HepG2 (cell line): ENCODE measurements at regions not wholly inside any gene's neighbourhood (a gene's known extent, or its start where the extent isn't known, plus 50 kb on each side); places are given as distances from the start of the nearest gene placed in this dataset.

Experiments used
- ATAC-seq: fragments of 200-7000 bp; cut with Tn5 transposase; 3 replicates; pipeline ENCODE4 v1.9.1; 2020; ENCODE audit warnings: mild to moderate bottlenecking, moderate library complexity
- BruUV-seq: library from RNA; stranded (reverse); fragments of 400-500 nt; replicated peaks from 2 replicates; lab custom pipeline; 2021; lab: Mats Ljungman, UMichigan
- CTCF ChIA-PET: fragments of 300-600 bp; formaldehyde crosslinking; extraction: SDS; loops from one replicate; lab custom pipeline; 2021; ENCODE audit warnings: low total read pairs, inconsistent platforms, low intra/inter-chr PET ratio; lab: Yijun Ruan, JAX
- POLR2A ChIA-PET: fragments of 350-600 bp; sonication (Branson Sonifier 250); formaldehyde crosslinking; loops from one replicate; lab custom pipeline; 2020; ENCODE audit warnings: antibody characterized with exemption, inconsistent platforms; lab: Yijun Ruan, JAX
- DNase-seq: peaks from one replicate; pipeline ENCODE4 v3.0.0-alpha.2; 2015; ENCODE audit warnings: low spot score
- FAIRE-seq: peaks from 3 replicates; lab custom pipeline; 2011; peaks lifted over from hg19 to GRCh38; lab: Jason Lieb, UNC
- H2AFZ ChIP-seq: one replicate; pipeline ENCODE4 v1.6.1; 2011; ENCODE audit warnings: low read length, inconsistent platforms
- H3K27ac ChIP-seq: fragments of 300-600 bp; 3 replicates; pipeline ENCODE4 v1.8.0; 2011; ENCODE audit warnings: mixed run types, mild to moderate bottlenecking, mixed read lengths, low read length, inconsistent platforms; ENCODE audit not compliant: insufficient read depth; ENCODE audit errors: extremely low read length
- H3K27me3 ChIP-seq, 2 experiments: fragments of 200-600 bp in 1 of 2; 2 replicates in 1 of 2; 3 replicates in 1 of 2; pipeline versions ENCODE4 v1.6.0 to v1.8.0; 2011; ENCODE audit warnings: low read length in 2 of 2, mild to moderate bottlenecking in 2 of 2, moderate library complexity in 2 of 2, inconsistent platforms in 1 of 2; ENCODE audit not compliant: insufficient read depth in 2 of 2, control insufficient read depth in 1 of 2
- H3K36me3 ChIP-seq, 2 experiments: fragments of 200-600 bp in 1 of 2; replicated peaks in 1 of 2; 2 replicates in 1 of 2; 3 replicates in 1 of 2; pipeline versions ENCODE4 v1.5.1 to v1.8.0; 2011; ENCODE audit warnings: low read length in 2 of 2, inconsistent platforms in 1 of 2; ENCODE audit not compliant: insufficient read depth in 2 of 2, control insufficient read depth in 1 of 2
- H3K4me1 ChIP-seq: 2 replicates; pipeline ENCODE4 v1.5.1; 2012; ENCODE audit warnings: low read length, inconsistent platforms; ENCODE audit not compliant: insufficient read depth
- H3K4me2 ChIP-seq: 2 replicates; pipeline ENCODE4 v1.6.0; 2011; ENCODE audit warnings: low read depth, low read length, inconsistent platforms
- H3K4me3 ChIP-seq, 3 experiments: fragments of 200-600 bp in 1 of 3; sonication (generic), shearing (Covaris generic) in 1 of 3; replicated peaks in 1 of 3; 2 replicates each; pipeline ENCODE4 v1.5.1; 2011 to 2016; ENCODE audit warnings: low read length in 3 of 3, inconsistent platforms in 2 of 3, low read depth in 2 of 3, mild to moderate bottlenecking in 2 of 3, control low read depth in 1 of 3, mixed read lengths in 1 of 3; ENCODE audit not compliant: insufficient read depth in 1 of 3
- H3K79me2 ChIP-seq: one replicate; pipeline ENCODE4 v1.6.1; 2011; ENCODE audit warnings: low read length, inconsistent platforms; ENCODE audit not compliant: insufficient read depth
- H3K9ac ChIP-seq: 2 replicates; pipeline ENCODE4 v1.6.0; 2011; ENCODE audit warnings: mild to moderate bottlenecking, low read depth, low read length, inconsistent platforms; ENCODE audit not compliant: insufficient read depth
- H3K9me3 ChIP-seq: 2 replicates; pipeline ENCODE4 v1.5.1; 2012; ENCODE audit warnings: mild to moderate bottlenecking, low read length
- H4K20me1 ChIP-seq: 2 replicates; pipeline ENCODE4 v1.6.0; 2011; ENCODE audit warnings: inconsistent platforms, mild to moderate bottlenecking, low read length, moderate library complexity; ENCODE audit not compliant: insufficient read depth
- DMAP1 ChIP-seq: IDR thresholded peaks from 2 replicates; pipeline ENCODE4 v1.6.1; 2016
- GTF3A ChIP-seq: sonication (generic); formaldehyde crosslinking; conservative IDR thresholded peaks from 2 replicates; pipeline ENCODE4 v1.4.0; 2020; ENCODE audit warnings: mild to moderate bottlenecking, missing genetic modification reagents
- KDM2A ChIP-seq: sonication (generic); formaldehyde crosslinking; IDR thresholded peaks from 2 replicates; pipeline ENCODE4 v1.4.0; 2020; ENCODE audit warnings: low read depth, missing genetic modification reagents, borderline replicate concordance
- NFE2 ChIP-seq: sonication (generic); formaldehyde crosslinking; IDR thresholded peaks from 2 replicates; pipeline ENCODE4 v1.4.0; 2020; ENCODE audit warnings: missing genetic modification reagents
- NPAS2 ChIP-seq: sonication (generic); formaldehyde crosslinking; IDR thresholded peaks from 2 replicates; pipeline ENCODE4 v1.8.0; 2022; ENCODE audit warnings: mild to moderate bottlenecking, missing genetic modification reagents, borderline replicate concordance
- PCBP1 ChIP-seq: fragments of 200-400 bp; formaldehyde crosslinking; IDR thresholded peaks from 2 replicates; pipeline ENCODE4 v1.6.1; 2017; ENCODE audit warnings: mild to moderate bottlenecking, low read depth, low read length, borderline replicate concordance
- SMAD9 ChIP-seq: sonication (generic); formaldehyde crosslinking; IDR thresholded peaks from 2 replicates; pipeline ENCODE4 v1.5.1; 2020; ENCODE audit warnings: mild to moderate bottlenecking, missing genetic modification reagents
- TAF1 ChIP-seq: sonication (generic); formaldehyde crosslinking; IDR thresholded peaks from 2 replicates; pipeline ENCODE4 v1.4.0; 2020; ENCODE audit warnings: missing genetic modification reagents
- TEAD3 ChIP-seq: optimal IDR thresholded peaks from 2 replicates; pipeline ENCODE3; 2016; ENCODE audit warnings: borderline replicate concordance
- ZBTB1 ChIP-seq: sonication (generic); formaldehyde crosslinking; IDR thresholded peaks from 2 replicates; pipeline ENCODE4 v1.4.0; 2020; ENCODE audit warnings: missing genetic modification reagents, borderline replicate concordance
- ZNF329 ChIP-seq: sonication (generic); formaldehyde crosslinking; IDR thresholded peaks from 2 replicates; pipeline ENCODE4 v1.9.0; 2021; ENCODE audit warnings: low read depth, mild to moderate bottlenecking, missing genetic modification reagents
- ZNF431 ChIP-seq: sonication (generic); formaldehyde crosslinking; IDR thresholded peaks from 2 replicates; pipeline ENCODE4 v1.9.0; 2022; ENCODE audit warnings: missing genetic modification reagents, low read depth, mild to moderate bottlenecking, borderline replicate concordance
- ZNF569 ChIP-seq: sonication (generic); formaldehyde crosslinking; IDR thresholded peaks from 2 replicates; pipeline ENCODE4 v1.5.0; 2020; ENCODE audit warnings: mild to moderate bottlenecking, missing genetic modification reagents, moderate library complexity, borderline replicate concordance
- ZNF615 ChIP-seq: sonication (generic); formaldehyde crosslinking; IDR thresholded peaks from 2 replicates; pipeline ENCODE4 v1.5.0; 2020; ENCODE audit warnings: mild to moderate bottlenecking, missing genetic modification reagents, borderline replicate concordance
- ZNF672 ChIP-seq: sonication (generic); formaldehyde crosslinking; IDR thresholded peaks from 2 replicates; pipeline ENCODE4 v1.8.1; 2022; ENCODE audit warnings: missing genetic modification reagents
- WGBS: methylation state at CpG from one replicate; pipeline ENCODE4 v1.1.6; 2017; ENCODE audit warnings: low lambda C conversion rate; 5-methylcytosine and 5-hydroxymethylcytosine counted together
- in situ Hi-C: cut with HindIII; loops from 2 replicates; pipeline ENCODE4 v1.10.0; 2017; ENCODE audit warnings: low pct_unique_long_range_greater_than_20kb; ENCODE audit not compliant: extremely low pct_ligation_motif_present
- intact Hi-C: fragments of 100-400 bp; cut with micrococcal nuclease; formaldehyde crosslinking; loops from one replicate; pipeline ENCODE4 v1.10.0; 2022; ENCODE audit not compliant: unreplicated experiment
- TF ChIP-seq, protein P1 (sequence below): sonication (generic); formaldehyde crosslinking; IDR thresholded peaks from 2 replicates; pipeline ENCODE4 v1.4.0; 2020; ENCODE audit warnings: low read depth, mild to moderate bottlenecking, missing genetic modification reagents
- TF ChIP-seq, protein P2 (sequence below): IDR thresholded peaks from 2 replicates; pipeline ENCODE4 v1.6.1; 2016; ENCODE audit warnings: missing compliant biosample characterization, missing genetic modification reagents, borderline replicate concordance

DNA sequence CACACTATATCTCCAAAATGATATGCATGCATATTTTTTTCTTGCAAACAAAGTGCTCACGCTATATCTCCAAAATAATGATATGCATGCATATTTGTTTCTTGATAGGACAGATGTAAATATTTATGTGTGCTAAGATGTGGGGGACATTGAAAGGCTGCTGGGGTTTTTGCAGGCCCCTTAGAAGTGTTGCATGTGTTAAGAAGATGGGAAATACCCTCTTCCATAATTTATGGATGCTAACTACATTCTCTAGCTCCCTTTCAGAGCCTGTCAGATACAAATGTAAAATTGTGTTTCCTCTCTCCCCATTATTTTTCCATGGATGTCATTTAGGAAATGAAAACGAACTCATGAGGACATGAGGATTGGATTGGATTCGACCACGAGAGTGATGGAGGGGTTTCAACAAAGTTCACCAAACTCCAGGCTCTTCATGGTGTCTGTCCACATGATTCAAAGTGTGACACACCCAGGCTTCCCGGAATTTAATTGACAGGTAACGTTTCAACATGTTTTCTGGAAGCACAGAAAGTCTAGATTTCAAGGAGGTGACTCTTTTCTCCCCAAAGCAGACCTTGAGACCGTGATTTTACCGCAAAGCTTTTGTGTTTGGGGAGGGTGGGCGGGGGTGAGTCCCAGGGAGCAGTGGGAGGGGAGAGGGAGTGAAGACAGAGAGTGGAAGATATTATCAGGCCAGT lies 94.4 kb upstream of the CD99 start:
- H3K4me3 ChIP-seq = no peak overlapping the region
- DNase-seq (no peak), ATAC-seq (no peak), FAIRE-seq (no peak)
- H3K27me3 ChIP-seq = no peaks in the 10 kb centered on the region
- H3K36me3 ChIP-seq = 0 out of 5 replicates have a peak, but pooled peaks cover 0 to 3% of the 10 kb centered on the region in 2 experiments
- CTCF ChIA-PET = no interaction called here
- in situ Hi-C loops = no loop called here
- POLR2A ChIA-PET = no interaction called here
- no peaks in the 10 kb centered on the region for H3K9me3 ChIP-seq
- no peak overlapping the region for H3K4me2 ChIP-seq
- TF ChIP-seq PCBP1 (no peak), NPAS2 (CRISPR knock-in tag) (no peak), ZNF569 (CRISPR knock-in tag) (no peak), ZNF615 (CRISPR knock-in tag) (no peak), TAF1 (CRISPR knock-in tag) (no peak), GTF3A (CRISPR knock-in tag) (no peak), NFE2 (no peak), ZNF431 (CRISPR knock-in tag) (no peak), TEAD3 (CRISPR knock-in tag) (no peak), ZNF672 (CRISPR knock-in tag) (no peak), DMAP1 (CRISPR knock-in tag) (no peak), SMAD9 (CRISPR knock-in tag) (no peak), ZNF329 (CRISPR knock-in tag) (no peak), ZBTB1 (CRISPR knock-in tag) (no peak), KDM2A (CRISPR knock-in tag) (no peak)
- TF ChIP-seq, protein P1, sequence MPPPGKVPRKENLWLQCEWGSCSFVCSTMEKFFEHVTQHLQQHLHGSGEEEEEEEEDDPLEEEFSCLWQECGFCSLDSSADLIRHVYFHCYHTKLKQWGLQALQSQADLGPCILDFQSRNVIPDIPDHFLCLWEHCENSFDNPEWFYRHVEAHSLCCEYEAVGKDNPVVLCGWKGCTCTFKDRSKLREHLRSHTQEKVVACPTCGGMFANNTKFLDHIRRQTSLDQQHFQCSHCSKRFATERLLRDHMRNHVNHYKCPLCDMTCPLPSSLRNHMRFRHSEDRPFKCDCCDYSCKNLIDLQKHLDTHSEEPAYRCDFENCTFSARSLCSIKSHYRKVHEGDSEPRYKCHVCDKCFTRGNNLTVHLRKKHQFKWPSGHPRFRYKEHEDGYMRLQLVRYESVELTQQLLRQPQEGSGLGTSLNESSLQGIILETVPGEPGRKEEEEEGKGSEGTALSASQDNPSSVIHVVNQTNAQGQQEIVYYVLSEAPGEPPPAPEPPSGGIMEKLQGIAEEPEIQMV (CRISPR knock-in tag) = no peak
- TF ChIP-seq, protein P2, sequence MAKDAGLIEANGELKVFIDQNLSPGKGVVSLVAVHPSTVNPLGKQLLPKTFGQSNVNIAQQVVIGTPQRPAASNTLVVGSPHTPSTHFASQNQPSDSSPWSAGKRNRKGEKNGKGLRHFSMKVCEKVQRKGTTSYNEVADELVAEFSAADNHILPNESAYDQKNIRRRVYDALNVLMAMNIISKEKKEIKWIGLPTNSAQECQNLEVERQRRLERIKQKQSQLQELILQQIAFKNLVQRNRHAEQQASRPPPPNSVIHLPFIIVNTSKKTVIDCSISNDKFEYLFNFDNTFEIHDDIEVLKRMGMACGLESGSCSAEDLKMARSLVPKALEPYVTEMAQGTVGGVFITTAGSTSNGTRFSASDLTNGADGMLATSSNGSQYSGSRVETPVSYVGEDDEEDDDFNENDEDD (CRISPR knock-in tag) = no peak
- TF ChIP-seq, all 625 proteins: peak for 0
- H3K79me2 ChIP-seq = no peaks in the 10 kb centered on the region
- intact Hi-C loops = no loop called here
- no peak overlapping the region for H3K9ac ChIP-seq
- no peak overlapping the region for H3K27ac ChIP-seq
- 88% methylated on average over 9 of the region's 9 CpGs for WGBS
- no peaks in the 10 kb centered on the region for H4K20me1 ChIP-seq
- H3K4me1 ChIP-seq = peaks cover 5% of the 10 kb centered on the region; the same call in 1 of the 2 replicates
- no peak overlapping the region for H2AFZ ChIP-seq
- no TSS peak for BruUV-seq
